Epithelial cell of proximal tubule (primary cell): ENCODE measurements at regions not wholly inside any gene's neighbourhood (a gene's known extent, or its start where the extent isn't known, plus 50 kb on each side); places are given as distances from the start of the nearest gene placed in this dataset.
"Not testable (repeated sequence)": the region's sequence is repeated elsewhere in the genome, so short reads cannot be mapped to it uniquely, and the experiment has no call there.

Experiments used
- DNase-seq: peaks from one replicate; pipeline ENCODE4 v3.0.0-alpha.2; 2011; ENCODE audit warnings: low read depth
- H3K4me3 ChIP-seq: 2 replicates; pipeline ENCODE4 v1.5.1; 2011; ENCODE audit warnings: low read depth, mild to moderate bottlenecking, low read length
- TF ChIP-seq, protein P1 (sequence below): conservative IDR thresholded peaks from 2 replicates; pipeline ENCODE4 v1.5.1; 2012; ENCODE audit warnings: low read depth, mild to moderate bottlenecking, low read length

DNA sequence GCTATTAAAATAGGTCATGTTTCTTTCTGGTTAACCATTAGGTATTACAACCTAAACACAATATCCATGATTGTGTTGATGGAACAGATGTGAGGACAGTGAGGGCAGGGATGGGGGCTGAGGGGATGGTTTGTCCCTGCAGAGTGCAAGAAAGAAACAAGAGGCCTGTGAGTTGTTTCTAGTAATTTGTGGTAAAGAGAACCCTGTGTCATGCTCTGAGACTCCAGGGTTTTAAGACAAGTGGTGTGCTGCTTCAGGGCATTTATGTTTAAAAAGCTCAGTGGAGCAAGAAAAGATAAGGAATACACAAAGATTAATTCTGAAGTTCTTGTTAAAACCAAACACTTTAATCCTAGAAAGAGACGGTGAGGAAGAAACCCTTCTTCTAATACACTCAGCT, 656.5 kb downstream of the TLE1 start:
- peak; percentile 18 for DNase-seq
- no peak overlapping the region for H3K4me3 ChIP-seq
- TF ChIP-seq, protein P1, sequence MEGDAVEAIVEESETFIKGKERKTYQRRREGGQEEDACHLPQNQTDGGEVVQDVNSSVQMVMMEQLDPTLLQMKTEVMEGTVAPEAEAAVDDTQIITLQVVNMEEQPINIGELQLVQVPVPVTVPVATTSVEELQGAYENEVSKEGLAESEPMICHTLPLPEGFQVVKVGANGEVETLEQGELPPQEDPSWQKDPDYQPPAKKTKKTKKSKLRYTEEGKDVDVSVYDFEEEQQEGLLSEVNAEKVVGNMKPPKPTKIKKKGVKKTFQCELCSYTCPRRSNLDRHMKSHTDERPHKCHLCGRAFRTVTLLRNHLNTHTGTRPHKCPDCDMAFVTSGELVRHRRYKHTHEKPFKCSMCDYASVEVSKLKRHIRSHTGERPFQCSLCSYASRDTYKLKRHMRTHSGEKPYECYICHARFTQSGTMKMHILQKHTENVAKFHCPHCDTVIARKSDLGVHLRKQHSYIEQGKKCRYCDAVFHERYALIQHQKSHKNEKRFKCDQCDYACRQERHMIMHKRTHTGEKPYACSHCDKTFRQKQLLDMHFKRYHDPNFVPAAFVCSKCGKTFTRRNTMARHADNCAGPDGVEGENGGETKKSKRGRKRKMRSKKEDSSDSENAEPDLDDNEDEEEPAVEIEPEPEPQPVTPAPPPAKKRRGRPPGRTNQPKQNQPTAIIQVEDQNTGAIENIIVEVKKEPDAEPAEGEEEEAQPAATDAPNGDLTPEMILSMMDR = no peak

GRCh38 chr9:81032030-81032572, 657.2 kb downstream of the TLE1 start:
- TF ChIP-seq, protein P1 = no peak
- DNase-seq = peak; percentile 78
- no peak overlapping the region for H3K4me3 ChIP-seq

DNA sequence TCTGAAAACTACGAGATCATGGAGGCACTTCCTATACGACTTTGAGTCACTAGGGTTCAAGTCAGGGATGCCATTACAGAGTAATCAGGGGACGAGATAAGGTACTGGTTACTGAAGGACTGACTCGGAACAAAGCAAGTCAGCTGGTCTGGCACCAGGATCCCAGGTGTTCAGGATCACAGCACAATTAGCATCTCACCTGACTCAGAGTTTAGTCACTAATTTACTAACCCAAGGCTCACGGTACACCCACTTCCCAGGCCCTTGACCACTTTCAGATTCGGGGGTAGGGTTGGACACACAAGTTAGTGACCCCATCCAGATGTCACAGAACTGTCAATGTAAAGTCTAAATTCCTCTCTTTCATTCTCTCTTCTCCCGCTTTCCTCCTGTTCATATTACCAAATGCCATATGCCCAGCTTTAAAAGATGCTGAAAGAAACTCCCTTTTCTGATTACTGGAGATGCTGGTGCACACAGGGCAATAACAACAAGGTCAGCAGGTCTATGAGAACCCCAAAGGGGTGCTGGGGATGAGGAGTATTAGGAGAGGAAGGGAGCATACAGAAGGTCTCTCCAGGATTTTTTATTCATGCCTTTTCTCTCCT, 657.8 kb downstream of the TLE1 start:
- peak; percentile 89 for DNase-seq
- no peak overlapping the region for H3K4me3 ChIP-seq
- TF ChIP-seq, protein P1 = no peak

DNA sequence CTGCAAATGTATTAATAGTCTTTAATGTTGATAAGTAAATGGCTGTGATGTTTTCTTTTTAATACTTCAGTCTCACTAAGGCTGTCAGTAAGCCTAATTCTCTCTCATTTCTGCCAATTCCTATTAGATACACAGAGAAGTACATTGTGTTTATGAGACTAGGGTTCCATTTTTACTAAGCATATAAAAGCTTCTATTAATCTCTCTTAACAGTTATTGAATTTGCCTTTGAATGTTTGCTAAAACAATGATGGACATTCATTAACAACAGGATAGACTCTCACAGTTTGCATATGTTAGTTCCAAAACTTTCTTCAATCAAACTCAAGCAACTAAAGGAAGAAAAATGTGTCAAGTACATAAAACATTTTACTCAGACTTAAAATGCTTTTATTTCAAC, 659.3 kb downstream of the TLE1 start:
- TF ChIP-seq, protein P1 = no peak
- no peak for DNase-seq
- no peak overlapping the region for H3K4me3 ChIP-seq

- TF ChIP-seq, protein P1 = no peak
- no peak overlapping the region for H3K4me3 ChIP-seq
- DNase-seq = peak; percentile 96
These were observed 660.8 kb downstream of the TLE1 start for GRCh38 chr9:81028504-81028903.

GRCh38 chr9:81022177-81022576, 667.2 kb downstream of the TLE1 start:
- TF ChIP-seq, protein P1 = no peak
- no peak overlapping the region for H3K4me3 ChIP-seq
- DNase-seq = no peak

GRCh38 chr9:81014945-81015344, 674.4 kb downstream of the TLE1 start:
- not testable (repeated sequence) for H3K4me3 ChIP-seq, DNase-seq

DNA sequence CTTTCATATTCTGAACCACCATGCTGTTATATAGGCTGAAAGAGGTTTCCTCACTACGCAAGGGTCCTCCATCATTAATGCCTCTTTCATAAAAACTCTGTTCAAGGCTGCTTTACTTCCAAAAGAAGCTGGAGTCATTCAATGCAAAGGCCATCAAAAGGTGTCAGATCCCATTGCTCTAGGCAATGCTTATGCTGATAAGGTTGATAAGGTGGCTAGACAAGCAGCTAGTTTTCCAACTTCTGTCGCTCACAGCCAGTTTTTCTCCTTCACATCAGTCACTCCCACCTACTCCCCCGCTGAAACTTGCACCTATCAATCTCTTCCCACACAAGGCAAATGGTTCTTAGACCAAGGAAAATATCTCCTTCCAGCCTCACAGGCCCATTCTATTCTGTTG, 676.2 kb downstream of the TLE1 start:
- not testable (repeated sequence) for H3K4me3 ChIP-seq, DNase-seq
